ENCODE measurements at regions not wholly inside any gene's neighbourhood (a gene's known extent, or its start where the extent isn't known, plus 50 kb on each side); places are given as distances from the start of the nearest gene placed in this dataset.

- DNase-seq = no peak
- no peak for TF ChIP-seq CTCF (IDR thresholded peaks at IDR 0.05; ENCODE audit: low read depth, low read length, missing control alignments)
- in situ Hi-C loops (cut with HindIII; ENCODE audit: low pct_ligation_motif_present, low sequenced_read_pairs) = no loop called here
- no peaks in the 10 kb centered on the region for H3K27me3 ChIP-seq (replicated peaks)
- H3K36me3 ChIP-seq (replicated peaks) = no peaks in the 10 kb centered on the region
- no peak overlapping the region for H3K27ac ChIP-seq
- H3K4me3 ChIP-seq (ENCODE audit: low read depth, low read length) = no peak overlapping the region
These were observed 728.0 kb downstream of the FSCB start for GRCh38 chr14:43778937-43779639.

- H3K27me3 ChIP-seq (replicated peaks) = no peaks in the 10 kb centered on the region
- no peak for TF ChIP-seq CTCF (IDR thresholded peaks at IDR 0.05; ENCODE audit: low read depth, low read length, missing control alignments)
- no peak overlapping the region for H3K4me3 ChIP-seq (ENCODE audit: low read depth, low read length)
- no peak overlapping the region for H3K27ac ChIP-seq
- DNase-seq = no peak
- in situ Hi-C loops (cut with HindIII; ENCODE audit: low pct_ligation_motif_present, low sequenced_read_pairs) = no loop called here
- H3K36me3 ChIP-seq (replicated peaks) = no peaks in the 10 kb centered on the region
These were observed 728.5 kb downstream of the FSCB start for GRCh38 chr14:43778570-43778936.

GRCh38 chr14:43765474-43765873 is 741.6 kb downstream of the FSCB start:
- no peaks in the 10 kb centered on the region for H3K36me3 ChIP-seq (replicated peaks)
- no peak for TF ChIP-seq CTCF (IDR thresholded peaks at IDR 0.05; ENCODE audit: low read depth, low read length, missing control alignments)
- in situ Hi-C loops (cut with HindIII; ENCODE audit: low pct_ligation_motif_present, low sequenced_read_pairs) = no loop called here
- no peaks in the 10 kb centered on the region for H3K27me3 ChIP-seq (replicated peaks)
- H3K4me3 ChIP-seq (ENCODE audit: low read depth, low read length) = no peak overlapping the region
- H3K27ac ChIP-seq = no peak overlapping the region
- DNase-seq = no peak

GRCh38 chr14:43764433-43764832 is 742.6 kb downstream of the FSCB start:
- DNase-seq = no peak
- Histone ChIP-seq H3K27ac (no peak overlapping the region), H3K36me3 (replicated peaks) (no peaks in the 10 kb centered on the region), H3K27me3 (replicated peaks) (no peaks in the 10 kb centered on the region), H3K4me3 (ENCODE audit: low read depth, low read length) (no peak overlapping the region)
- TF ChIP-seq CTCF (IDR thresholded peaks at IDR 0.05; ENCODE audit: low read depth, low read length, missing control alignments) = no peak
- in situ Hi-C loops (cut with HindIII; ENCODE audit: low pct_ligation_motif_present, low sequenced_read_pairs) = no loop called here

GRCh38 chr14:43755707-43756106 is 751.4 kb downstream of the FSCB start:
- no peak for TF ChIP-seq CTCF (IDR thresholded peaks at IDR 0.05; ENCODE audit: low read depth, low read length, missing control alignments)
- no peak for DNase-seq
- Histone ChIP-seq H3K27ac (no peak overlapping the region), H3K36me3 (replicated peaks) (no peaks in the 10 kb centered on the region), H3K27me3 (replicated peaks) (no peaks in the 10 kb centered on the region), H3K4me3 (ENCODE audit: low read depth, low read length) (no peak overlapping the region)
- in situ Hi-C loops (cut with HindIII; ENCODE audit: low pct_ligation_motif_present, low sequenced_read_pairs) = no loop called here

- no peaks in the 10 kb centered on the region for H3K36me3 ChIP-seq (replicated peaks)
- H3K27me3 ChIP-seq (replicated peaks) = no peaks in the 10 kb centered on the region
- no peak overlapping the region for H3K4me3 ChIP-seq (ENCODE audit: low read depth, low read length)
- DNase-seq = no peak
- no peak overlapping the region for H3K27ac ChIP-seq
- TF ChIP-seq CTCF (IDR thresholded peaks at IDR 0.05; ENCODE audit: low read depth, low read length, missing control alignments) = no peak
- in situ Hi-C loops (cut with HindIII; ENCODE audit: low pct_ligation_motif_present, low sequenced_read_pairs) = no loop called here
These were observed 752.2 kb downstream of the FSCB start for GRCh38 chr14:43754838-43755237.
